ENCODE measurements at regions not wholly inside any gene's neighbourhood (a gene's known extent, or its start where the extent isn't known, plus 50 kb on each side); places are given as distances from the start of the nearest gene placed in this dataset.
A peak's percentile ranks its signal among the peaks of the same experiment; 100 is the strongest.

DNA sequence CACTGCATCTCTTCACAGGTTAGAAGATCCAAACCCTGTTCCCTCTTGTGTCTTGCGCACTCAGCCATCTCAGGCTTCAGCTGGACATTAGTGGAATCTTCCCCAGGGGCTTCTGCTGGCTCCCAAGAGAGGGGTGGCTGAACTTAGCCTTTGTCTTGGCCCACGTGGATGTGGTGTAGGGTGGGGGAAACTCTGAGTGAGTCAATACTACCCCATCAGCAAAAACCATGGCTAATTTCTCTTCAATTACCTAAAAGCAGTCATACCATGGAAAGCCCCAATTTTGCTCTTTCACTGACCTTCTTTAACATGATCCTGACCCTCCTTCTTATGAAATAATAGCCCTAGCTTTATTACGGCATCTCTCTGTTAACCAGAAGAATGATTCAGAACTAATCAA, 72.5 kb upstream of the RAB3GAP2 start:
- Histone ChIP-seq H2BK120ac (replicated peaks; ENCODE audit: low read depth, low read length) (no peak overlapping the region), H3K27ac (ENCODE audit: low read depth, low read length) (no peak overlapping the region), H3K27me3 (replicated peaks in 1 of 4; ENCODE audit: control insufficient read depth in 3 of 4, extremely low read depth in 1 of 4, insufficient read depth in 3 of 4, low read length in 3 of 4) (no peaks in the 10 kb centered on the region; a peak in 3 of 7 replicates), H3K79me1 (ENCODE audit: low read depth, low read length) (no peaks in the 10 kb centered on the region), H3K23ac (ENCODE audit: insufficient read length) (no peak overlapping the region), H3K9me3 (ENCODE audit: insufficient read depth in 2 of 2, low read depth in 1 of 2, low read length in 1 of 2) (no peaks in the 10 kb centered on the region), H3K9ac (replicated peaks in 1 of 4; ENCODE audit: extremely low read depth in 1 of 4, low read depth in 3 of 4, low read length in 3 of 4) (no peak overlapping the region), H4K20me1 (replicated peaks in 1 of 2; ENCODE audit: control insufficient read depth in 1 of 2, insufficient read depth in 2 of 2, low read length in 2 of 2) (no peaks in the 10 kb centered on the region), H3K23me2 (ENCODE audit: low read depth, low read length) (no peaks in the 10 kb centered on the region), H2BK15ac (ENCODE audit: low read length) (no peak overlapping the region; the same call in 1 of the 2 replicates), H3K79me2 (ENCODE audit: control insufficient read depth in 1 of 2, insufficient read depth in 2 of 2, low read length in 2 of 2) (no peaks in the 10 kb centered on the region), H3K56ac (replicated peaks; ENCODE audit: insufficient read length, low read depth, low read length) (no peak overlapping the region), H4K8ac (ENCODE audit: extremely low read depth, insufficient read depth, low read length) (no peak overlapping the region), H3K36me3 (ENCODE audit: control insufficient read depth in 2 of 4, insufficient read depth in 4 of 4, low read length in 3 of 4) (no peaks in the 10 kb centered on the region), H2BK5ac (ENCODE audit: low read depth, low read length) (no peak overlapping the region), H2AK5ac (ENCODE audit: low read depth, low read length) (no peak overlapping the region), H3K18ac (ENCODE audit: extremely low read depth, low read length) (no peak overlapping the region), H2BK12ac (ENCODE audit: low read depth, low read length) (no peak overlapping the region), H3K4me3 (ENCODE audit: extremely low read depth in 1 of 4, insufficient read depth in 2 of 4, low read depth in 3 of 4, low read length in 4 of 4) (no peak overlapping the region), H3K4me1 (replicated peaks in 1 of 4; ENCODE audit: control insufficient read depth in 3 of 4, insufficient read depth in 4 of 4, low read length in 3 of 4) (no peaks in the 10 kb centered on the region; a peak in 2 of 7 replicates), H3K4me2 (ENCODE audit: insufficient read depth in 1 of 2, low read depth in 2 of 2, low read length in 2 of 2) (no peak overlapping the region), H2BK20ac (ENCODE audit: low read length) (peak overlapping the region; percentile 53; the same call in 1 of the 2 replicates), H2AFZ (ENCODE audit: low read length) (no peak overlapping the region), H4K5ac (ENCODE audit: insufficient read length, low read depth, low read length) (no peak overlapping the region), H3K4ac (replicated peaks; ENCODE audit: insufficient read length, low read depth, low read length) (no peak overlapping the region), H4K91ac (replicated peaks; ENCODE audit: insufficient read length, low read length) (peak overlapping the region; percentile 0), H3K14ac (ENCODE audit: insufficient read length) (no peak overlapping the region)
- TF ChIP-seq SUZ12 (IDR thresholded peaks at IDR 0.05; ENCODE audit: low read length) (no peak), YY1 (IDR thresholded peaks at IDR 0.05; ENCODE audit: low read depth, low read length) (no peak)
- FAIRE-seq = no peak
- ChIA-PET POLR2A (ENCODE audit: partially characterized antibody) (interaction anchor here (0.6 to 1.4 kb wide), 2 partner anchors 11 to 459 kb away, joined by 3 to 4 read pairs; no protein-coding TSS in a partner anchor), CTCF (ENCODE audit: partially characterized antibody) (interaction anchor here (1.4 to 2.7 kb wide), 2 partner anchors 24 to 47 kb away, joined by 3 to 8 read pairs; no protein-coding TSS in a partner anchor)
- 96% methylated on average over 3 of the region's 3 CpGs; no CpG with 5 or more reads in 1 of the 2 experiments for WGBS, 2 experiments (ENCODE audit: extremely low coverage in 1 of 2, insufficient coverage in 1 of 2, insufficient read length in 1 of 2, insufficient replicate concordance in 2 of 2, low coverage in 1 of 2, low lambda C conversion rate in 2 of 2, missing lambda C conversion rate in 1 of 2)
- no peak for DNase-seq (ENCODE audit: low read depth in 1 of 2, low spot score in 2 of 2)

Data from H1 (cell line).